Dendritic cell treated with granulocyte-macrophage colony-stimulating factor and Interleukin-4, amounts not matched to agents 40 ng/mL and 50 ng/mL, for 4 days (primary cell): ENCODE measurements at regions not wholly inside any gene's neighbourhood (a gene's known extent, or its start where the extent isn't known, plus 50 kb on each side); places are given as distances from the start of the nearest gene placed in this dataset.

Experiments used
- H3K27ac Mint-ChIP-seq: one replicate; pipeline ENCODE4 v1.8.0; 2022; ENCODE audit warnings: mild to moderate bottlenecking, mixed read lengths
- H3K27me3 Mint-ChIP-seq: one replicate; pipeline ENCODE4 v1.8.0; 2022; ENCODE audit warnings: mild to moderate bottlenecking, mixed read lengths
- H3K36me3 Mint-ChIP-seq: one replicate; pipeline ENCODE4 v1.8.0; 2022; ENCODE audit warnings: low read depth, mixed read lengths
- H3K4me1 Mint-ChIP-seq: one replicate; pipeline ENCODE4 v1.8.0; 2022; ENCODE audit warnings: low read depth, mixed read lengths
- H3K4me3 Mint-ChIP-seq: one replicate; pipeline ENCODE4 v1.8.0; 2022; ENCODE audit warnings: mild to moderate bottlenecking, moderate library complexity, mixed read lengths
- H3K9me3 Mint-ChIP-seq: one replicate; pipeline ENCODE4 v1.8.0; 2022; ENCODE audit warnings: mixed read lengths
- intact Hi-C: fragments of 100-400 bp; cut with micrococcal nuclease; formaldehyde crosslinking; loops from one replicate; pipeline ENCODE4 v1.15.0; 2022

GRCh38 chr2:120939595-120940318 lies 204.1 kb downstream of the GLI2 start:
- Mint-ChIP-seq H3K4me3 (no peak overlapping the region), H3K4me1 (no peaks in the 10 kb centered on the region)
- intact Hi-C loops: no loop called here

GRCh38 chr2:120940319-120940696 lies 204.6 kb downstream of the GLI2 start:
- Mint-ChIP-seq H3K36me3 (no peaks in the 10 kb centered on the region), H3K27ac (no peak overlapping the region), H3K4me1 (no peaks in the 10 kb centered on the region), H3K9me3 (no peaks in the 10 kb centered on the region), H3K4me3 (no peak overlapping the region), H3K27me3 (no peaks in the 10 kb centered on the region)
- intact Hi-C loops: no loop called here

More at GRCh38 chr2:120939595-120940318, 204.1 kb downstream of the GLI2 start:
- no peaks in the 10 kb centered on the region for H3K36me3 Mint-ChIP-seq
- H3K9me3 Mint-ChIP-seq: no peaks in the 10 kb centered on the region
- no peak overlapping the region for H3K27ac Mint-ChIP-seq
- H3K27me3 Mint-ChIP-seq: no peaks in the 10 kb centered on the region

- intact Hi-C loops: no loop called here
- Mint-ChIP-seq H3K36me3 (no peaks in the 10 kb centered on the region), H3K27me3 (no peaks in the 10 kb centered on the region), H3K27ac (no peak overlapping the region), H3K4me1 (no peaks in the 10 kb centered on the region), H3K4me3 (no peak overlapping the region), H3K9me3 (no peaks in the 10 kb centered on the region)
These were observed 205.1 kb downstream of the GLI2 start for GRCh38 chr2:120940726-120941256.

GRCh38 chr2:120941571-120942120 lies 206.0 kb downstream of the GLI2 start:
- no peak overlapping the region for H3K4me3 Mint-ChIP-seq
- H3K36me3 Mint-ChIP-seq: no peaks in the 10 kb centered on the region
- no peaks in the 10 kb centered on the region for H3K27me3 Mint-ChIP-seq
- intact Hi-C loops: no loop called here
- no peaks in the 10 kb centered on the region for H3K4me1 Mint-ChIP-seq
- no peak overlapping the region for H3K27ac Mint-ChIP-seq
- H3K9me3 Mint-ChIP-seq: no peaks in the 10 kb centered on the region

GRCh38 chr2:120942658-120943057 lies 207.0 kb downstream of the GLI2 start:
- Mint-ChIP-seq H3K27ac (no peak overlapping the region), H3K36me3 (no peaks in the 10 kb centered on the region), H3K9me3 (no peaks in the 10 kb centered on the region), H3K4me3 (no peak overlapping the region), H3K27me3 (no peaks in the 10 kb centered on the region), H3K4me1 (no peaks in the 10 kb centered on the region)
- intact Hi-C loops: no loop called here

GRCh38 chr2:120943403-120944034 lies 207.9 kb downstream of the GLI2 start:
- intact Hi-C loops: no loop called here
- Mint-ChIP-seq H3K27me3 (no peaks in the 10 kb centered on the region), H3K36me3 (no peaks in the 10 kb centered on the region), H3K4me1 (no peaks in the 10 kb centered on the region), H3K9me3 (no peaks in the 10 kb centered on the region), H3K4me3 (no peak overlapping the region), H3K27ac (no peak overlapping the region)

GRCh38 chr2:120944575-120944974 lies 208.9 kb downstream of the GLI2 start:
- Mint-ChIP-seq H3K4me3 (no peak overlapping the region), H3K27ac (no peak overlapping the region), H3K4me1 (no peaks in the 10 kb centered on the region), H3K27me3 (no peaks in the 10 kb centered on the region), H3K36me3 (no peaks in the 10 kb centered on the region), H3K9me3 (no peaks in the 10 kb centered on the region)
- intact Hi-C loops: no loop called here

GRCh38 chr2:120945091-120945490 lies 209.4 kb downstream of the GLI2 start:
- intact Hi-C loops: no loop called here
- no peaks in the 10 kb centered on the region for H3K9me3 Mint-ChIP-seq
- H3K4me1 Mint-ChIP-seq: no peaks in the 10 kb centered on the region
- H3K27ac Mint-ChIP-seq: no peak overlapping the region
- no peaks in the 10 kb centered on the region for H3K27me3 Mint-ChIP-seq
- H3K36me3 Mint-ChIP-seq: no peaks in the 10 kb centered on the region
- H3K4me3 Mint-ChIP-seq: no peak overlapping the region

GRCh38 chr2:120945832-120946499 lies 210.3 kb downstream of the GLI2 start:
- H3K36me3 Mint-ChIP-seq: no peaks in the 10 kb centered on the region
- intact Hi-C loops: no loop called here
- no peak overlapping the region for H3K27ac Mint-ChIP-seq
- H3K27me3 Mint-ChIP-seq: no peaks in the 10 kb centered on the region
- no peak overlapping the region for H3K4me3 Mint-ChIP-seq
- H3K4me1 Mint-ChIP-seq: no peaks in the 10 kb centered on the region
- no peaks in the 10 kb centered on the region for H3K9me3 Mint-ChIP-seq

- intact Hi-C loops: no loop called here
- no peaks in the 10 kb centered on the region for H3K36me3 Mint-ChIP-seq
These were observed 211.7 kb downstream of the GLI2 start for GRCh38 chr2:120947327-120947726.

GRCh38 chr2:120947982-120948661 lies 212.5 kb downstream of the GLI2 start:
- intact Hi-C loops: no loop called here
- H3K4me3 Mint-ChIP-seq: no peak overlapping the region
- H3K27ac Mint-ChIP-seq: no peak overlapping the region
- no peaks in the 10 kb centered on the region for H3K9me3 Mint-ChIP-seq
- H3K27me3 Mint-ChIP-seq: no peaks in the 10 kb centered on the region
- H3K36me3 Mint-ChIP-seq: no peaks in the 10 kb centered on the region
- no peaks in the 10 kb centered on the region for H3K4me1 Mint-ChIP-seq

More at GRCh38 chr2:120947327-120947726, 211.7 kb downstream of the GLI2 start:
- Mint-ChIP-seq H3K4me1 (no peaks in the 10 kb centered on the region), H3K27ac (no peak overlapping the region), H3K27me3 (no peaks in the 10 kb centered on the region), H3K4me3 (no peak overlapping the region), H3K9me3 (no peaks in the 10 kb centered on the region)

- intact Hi-C loops: no loop called here
- Mint-ChIP-seq H3K27ac (no peak overlapping the region), H3K4me1 (no peaks in the 10 kb centered on the region), H3K36me3 (no peaks in the 10 kb centered on the region), H3K9me3 (no peaks in the 10 kb centered on the region), H3K27me3 (no peaks in the 10 kb centered on the region), H3K4me3 (no peak overlapping the region)
These were observed 213.0 kb downstream of the GLI2 start for GRCh38 chr2:120948662-120949011.

- intact Hi-C loops: no loop called here
- no peak overlapping the region for H3K4me3 Mint-ChIP-seq
- H3K9me3 Mint-ChIP-seq: no peaks in the 10 kb centered on the region
- H3K27me3 Mint-ChIP-seq: no peaks in the 10 kb centered on the region
- no peak overlapping the region for H3K27ac Mint-ChIP-seq
- no peaks in the 10 kb centered on the region for H3K36me3 Mint-ChIP-seq
- no peaks in the 10 kb centered on the region for H3K4me1 Mint-ChIP-seq
These were observed 213.6 kb downstream of the GLI2 start for GRCh38 chr2:120949027-120949956.
